KMS-11 (cell line): ENCODE measurements at regions not wholly inside any gene's neighbourhood (a gene's known extent, or its start where the extent isn't known, plus 50 kb on each side); places are given as distances from the start of the nearest gene placed in this dataset.

Source experiments
- H2AFZ ChIP-seq: fragments of 200-600 bp; sonication (generic); 2 replicates; pipeline ENCODE4 v1.6.1; 2016; ENCODE audit warnings: antibody characterized with exemption, mixed run types, low read depth
- H3K27ac ChIP-seq: fragments of 200-600 bp; sonication (generic); 2 replicates; pipeline ENCODE4 v1.6.1; 2016; ENCODE audit warnings: mild to moderate bottlenecking, mixed run types
- H3K27me3 ChIP-seq: fragments of 200-600 bp; sonication (generic); 2 replicates; pipeline ENCODE4 v1.6.1; 2017; ENCODE audit warnings: mild to moderate bottlenecking, low read depth, mixed run types, moderate library complexity; ENCODE audit not compliant: insufficient read depth
- H3K36me3 ChIP-seq: fragments of 200-600 bp; sonication (generic); 2 replicates; pipeline ENCODE4 v1.6.1; 2017; ENCODE audit warnings: mild to moderate bottlenecking, mixed run types; ENCODE audit not compliant: insufficient read depth
- H3K4me1 ChIP-seq: fragments of 200-600 bp; sonication (generic); 2 replicates; pipeline ENCODE4 v1.6.1; 2016; ENCODE audit warnings: mild to moderate bottlenecking, low read depth, mixed run types; ENCODE audit not compliant: poor library complexity, severe bottlenecking
- H3K4me2 ChIP-seq: fragments of 200-600 bp; sonication (generic); 2 replicates; pipeline ENCODE4 v1.7.0; 2016; ENCODE audit warnings: mild to moderate bottlenecking, mixed run types
- H3K4me3 ChIP-seq: fragments of 200-600 bp; sonication (generic); IDR thresholded peaks from 2 replicates; pipeline ENCODE4 v1.6.1; 2017; ENCODE audit warnings: low read depth, low read length, mixed read lengths; ENCODE audit not compliant: insufficient read depth
- H3K79me2 ChIP-seq: fragments of 200-600 bp; sonication (generic); 2 replicates; pipeline ENCODE4 v1.6.1; 2016; ENCODE audit warnings: low read depth, mixed run types; ENCODE audit not compliant: insufficient read depth
- H3K9ac ChIP-seq: fragments of 200-600 bp; sonication (generic); 2 replicates; pipeline ENCODE4 v1.6.1; 2016; ENCODE audit warnings: mild to moderate bottlenecking, mixed run types
- H4K20me1 ChIP-seq: fragments of 200-600 bp; sonication (generic); 2 replicates; pipeline ENCODE4 v1.6.1; 2016; ENCODE audit warnings: mild to moderate bottlenecking, mixed run types; ENCODE audit not compliant: insufficient read depth
- CTCF ChIP-seq: fragments of 200-600 bp; sonication (generic); conservative IDR thresholded peaks from 2 replicates; pipeline ENCODE4 v1.6.1; 2017; ENCODE audit warnings: low read depth, mild to moderate bottlenecking, antibody characterized with exemption, low read length, moderate library complexity, mixed read lengths

- Histone ChIP-seq H3K4me1 (no peaks in the 10 kb centered on the region), H3K36me3 (no peaks in the 10 kb centered on the region), H3K4me2 (no peak overlapping the region), H3K9ac (no peak overlapping the region), H2AFZ (no peak overlapping the region), H3K4me3 (no peak overlapping the region), H3K27ac (no peak overlapping the region), H3K27me3 (no peaks in the 10 kb centered on the region), H3K79me2 (no peaks in the 10 kb centered on the region), H4K20me1 (no peaks in the 10 kb centered on the region)
- no peak for TF ChIP-seq CTCF
These were observed 421.2 kb upstream of the JARID2 start for GRCh38 chr6:14824484-14825275.

- Histone ChIP-seq H3K4me2 (no peak overlapping the region), H3K27me3 (no peaks in the 10 kb centered on the region), H2AFZ (no peak overlapping the region), H3K36me3 (no peaks in the 10 kb centered on the region), H3K9ac (no peak overlapping the region), H3K4me3 (no peak overlapping the region), H4K20me1 (no peaks in the 10 kb centered on the region), H3K79me2 (no peaks in the 10 kb centered on the region), H3K27ac (no peak overlapping the region), H3K4me1 (no peaks in the 10 kb centered on the region)
- no peak for TF ChIP-seq CTCF
These were observed 419.4 kb upstream of the JARID2 start for GRCh38 chr6:14826456-14826855.

- Histone ChIP-seq H3K27me3 (no peaks in the 10 kb centered on the region), H3K4me1 (no peaks in the 10 kb centered on the region), H4K20me1 (no peaks in the 10 kb centered on the region), H3K4me3 (no peak overlapping the region), H3K4me2 (no peak overlapping the region), H3K36me3 (no peaks in the 10 kb centered on the region), H3K79me2 (no peaks in the 10 kb centered on the region), H3K27ac (no peak overlapping the region), H3K9ac (no peak overlapping the region), H2AFZ (no peak overlapping the region)
- no peak for TF ChIP-seq CTCF
These were observed 418.5 kb upstream of the JARID2 start for GRCh38 chr6:14827354-14827753.

- H3K79me2 ChIP-seq = no peaks in the 10 kb centered on the region
These were observed 417.7 kb upstream of the JARID2 start for GRCh38 chr6:14828201-14828611.

More at GRCh38 chr6:14828201-14828611, 417.7 kb upstream of the JARID2 start:
- H4K20me1 ChIP-seq = no peaks in the 10 kb centered on the region
- no peaks in the 10 kb centered on the region for H3K4me1 ChIP-seq
- no peak overlapping the region for H2AFZ ChIP-seq
- H3K4me3 ChIP-seq = no peak overlapping the region
- H3K27ac ChIP-seq = no peak overlapping the region
- TF ChIP-seq CTCF = no peak
- H3K27me3 ChIP-seq = no peaks in the 10 kb centered on the region
- no peak overlapping the region for H3K4me2 ChIP-seq
- H3K9ac ChIP-seq = no peak overlapping the region
- no peaks in the 10 kb centered on the region for H3K36me3 ChIP-seq
